ENCODE measurements at regions not wholly inside any gene's neighbourhood (a gene's known extent, or its start where the extent isn't known, plus 50 kb on each side); places are given as distances from the start of the nearest gene placed in this dataset.

DNA sequence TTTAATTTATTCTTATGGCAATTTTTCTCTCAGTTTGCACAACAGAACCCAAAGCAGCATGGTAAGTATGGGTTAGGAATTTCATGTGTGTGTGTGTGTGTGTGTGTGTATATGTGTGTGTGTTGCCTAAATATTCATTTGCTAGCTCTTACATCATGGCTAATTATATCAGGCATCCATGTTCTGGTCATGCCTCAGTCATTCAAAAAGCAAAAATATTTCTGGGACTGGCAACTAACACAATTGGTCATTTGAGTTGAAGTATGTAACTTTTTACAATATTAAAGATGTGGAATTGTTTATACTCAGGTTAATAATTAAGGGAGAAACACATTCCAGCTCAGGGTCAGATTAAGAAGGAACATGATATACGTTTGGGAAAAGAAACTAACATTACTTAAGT, 67.6 kb upstream of the PHYHIPL start:
- TF ChIP-seq, protein P1, sequence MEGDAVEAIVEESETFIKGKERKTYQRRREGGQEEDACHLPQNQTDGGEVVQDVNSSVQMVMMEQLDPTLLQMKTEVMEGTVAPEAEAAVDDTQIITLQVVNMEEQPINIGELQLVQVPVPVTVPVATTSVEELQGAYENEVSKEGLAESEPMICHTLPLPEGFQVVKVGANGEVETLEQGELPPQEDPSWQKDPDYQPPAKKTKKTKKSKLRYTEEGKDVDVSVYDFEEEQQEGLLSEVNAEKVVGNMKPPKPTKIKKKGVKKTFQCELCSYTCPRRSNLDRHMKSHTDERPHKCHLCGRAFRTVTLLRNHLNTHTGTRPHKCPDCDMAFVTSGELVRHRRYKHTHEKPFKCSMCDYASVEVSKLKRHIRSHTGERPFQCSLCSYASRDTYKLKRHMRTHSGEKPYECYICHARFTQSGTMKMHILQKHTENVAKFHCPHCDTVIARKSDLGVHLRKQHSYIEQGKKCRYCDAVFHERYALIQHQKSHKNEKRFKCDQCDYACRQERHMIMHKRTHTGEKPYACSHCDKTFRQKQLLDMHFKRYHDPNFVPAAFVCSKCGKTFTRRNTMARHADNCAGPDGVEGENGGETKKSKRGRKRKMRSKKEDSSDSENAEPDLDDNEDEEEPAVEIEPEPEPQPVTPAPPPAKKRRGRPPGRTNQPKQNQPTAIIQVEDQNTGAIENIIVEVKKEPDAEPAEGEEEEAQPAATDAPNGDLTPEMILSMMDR (conservative IDR thresholded peaks at IDR 0.05; ENCODE audit: low read depth, low read length): no peak
- TF ChIP-seq EZH2 (IDR thresholded peaks at IDR 0.05; ENCODE audit: low read length, unreplicated experiment) (no peak), EZH2phosphoT487 (IDR thresholded peaks at IDR 0.05; ENCODE audit: borderline replicate concordance, low read length) (no peak)

Measured in PC-3 (cell line).